ENCODE measurements at regions not wholly inside any gene's neighbourhood (a gene's known extent, or its start where the extent isn't known, plus 50 kb on each side); places are given as distances from the start of the nearest gene placed in this dataset.

DNA sequence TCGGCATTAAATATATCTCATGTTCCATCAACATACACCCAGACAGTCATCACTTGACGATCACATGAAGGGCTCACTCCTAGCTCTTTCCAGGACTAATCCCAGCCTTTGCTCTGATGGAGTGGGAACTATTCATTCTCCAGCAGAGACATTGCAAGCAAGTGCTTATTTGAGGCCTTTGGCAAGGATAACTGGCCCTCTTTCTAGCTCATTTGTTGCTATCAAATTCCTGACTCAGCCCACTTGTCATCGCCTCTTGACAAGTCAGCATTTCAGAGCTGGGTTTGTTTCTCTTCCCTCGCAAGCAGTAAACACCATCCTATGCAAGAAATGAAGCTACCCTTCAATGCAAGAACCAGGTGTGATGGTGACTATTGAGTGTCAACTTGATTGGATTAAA, 1165.7 kb upstream of the AUTS2 start:
- no peak for DNase-seq
- intact Hi-C loops (cut with DNase I) = no loop called here
- no peak for ATAC-seq
- Histone ChIP-seq H3K36me3 (no peaks in the 10 kb centered on the region), H3K4me3 (no peak overlapping the region), H3K27ac (no peak overlapping the region), H3K9me3 (no peaks in the 10 kb centered on the region), H3K27me3 (no peaks in the 10 kb centered on the region), H3K4me1 (peaks cover 0 to 7% (median 0%) of the 10 kb centered on the region in 12 donors)
- WGBS, 4 donors = 38 to 49% (median 42%) methylated on average over 4 of the region's 4 CpGs
- TF ChIP-seq POLR2A (IDR thresholded peaks at IDR 0.05) = no peak
- TF ChIP-seq, protein P1, sequence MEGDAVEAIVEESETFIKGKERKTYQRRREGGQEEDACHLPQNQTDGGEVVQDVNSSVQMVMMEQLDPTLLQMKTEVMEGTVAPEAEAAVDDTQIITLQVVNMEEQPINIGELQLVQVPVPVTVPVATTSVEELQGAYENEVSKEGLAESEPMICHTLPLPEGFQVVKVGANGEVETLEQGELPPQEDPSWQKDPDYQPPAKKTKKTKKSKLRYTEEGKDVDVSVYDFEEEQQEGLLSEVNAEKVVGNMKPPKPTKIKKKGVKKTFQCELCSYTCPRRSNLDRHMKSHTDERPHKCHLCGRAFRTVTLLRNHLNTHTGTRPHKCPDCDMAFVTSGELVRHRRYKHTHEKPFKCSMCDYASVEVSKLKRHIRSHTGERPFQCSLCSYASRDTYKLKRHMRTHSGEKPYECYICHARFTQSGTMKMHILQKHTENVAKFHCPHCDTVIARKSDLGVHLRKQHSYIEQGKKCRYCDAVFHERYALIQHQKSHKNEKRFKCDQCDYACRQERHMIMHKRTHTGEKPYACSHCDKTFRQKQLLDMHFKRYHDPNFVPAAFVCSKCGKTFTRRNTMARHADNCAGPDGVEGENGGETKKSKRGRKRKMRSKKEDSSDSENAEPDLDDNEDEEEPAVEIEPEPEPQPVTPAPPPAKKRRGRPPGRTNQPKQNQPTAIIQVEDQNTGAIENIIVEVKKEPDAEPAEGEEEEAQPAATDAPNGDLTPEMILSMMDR (IDR thresholded peaks at IDR 0.05) = no peak

DNA sequence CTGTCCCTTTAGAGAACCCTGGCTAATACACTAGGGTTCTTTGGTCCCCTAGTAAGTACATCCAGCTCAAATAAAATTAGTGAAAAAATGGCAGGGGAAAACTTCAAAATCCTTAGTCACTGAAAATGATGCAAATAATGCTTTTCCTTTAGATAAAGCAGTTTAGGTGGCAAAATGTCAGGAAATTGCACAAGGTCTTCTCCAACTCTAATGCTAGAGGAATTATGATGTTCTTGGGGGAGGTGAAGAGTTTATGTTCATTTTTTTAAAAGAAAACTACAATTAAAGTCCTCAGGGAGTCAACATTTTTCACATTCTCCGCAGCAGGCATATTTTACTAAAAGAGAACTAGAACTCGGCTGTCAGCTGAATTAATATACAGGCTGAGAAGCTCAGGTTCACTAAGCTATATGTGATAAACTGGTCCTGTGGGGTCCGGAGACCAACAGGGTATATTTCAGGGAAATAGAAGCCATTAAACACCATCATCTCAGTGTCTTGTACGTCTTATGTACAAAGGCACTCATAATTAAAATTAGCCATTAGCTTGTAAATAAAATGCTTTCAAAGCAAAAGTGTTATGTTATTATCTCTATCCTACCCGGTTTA, 1164.7 kb upstream of the AUTS2 start:
- H3K4me1 ChIP-seq = peaks cover 0 to 7% (median 0%) of the 10 kb centered on the region in 12 donors
- intact Hi-C loops (cut with DNase I) = no loop called here
- H3K4me3 ChIP-seq = no peak overlapping the region
- no peak for ATAC-seq
- H3K9me3 ChIP-seq = no peaks in the 10 kb centered on the region
- no peak for DNase-seq
- TF ChIP-seq POLR2A (IDR thresholded peaks at IDR 0.05) = no peak
- TF ChIP-seq, protein P1 (IDR thresholded peaks at IDR 0.05) = no peak
- H3K36me3 ChIP-seq = no peaks in the 10 kb centered on the region
- 79 to 83% (median 82%) methylated on average over 5 of the region's 5 CpGs for WGBS, 4 donors
- H3K27me3 ChIP-seq = no peaks in the 10 kb centered on the region
- no peak overlapping the region for H3K27ac ChIP-seq

DNA sequence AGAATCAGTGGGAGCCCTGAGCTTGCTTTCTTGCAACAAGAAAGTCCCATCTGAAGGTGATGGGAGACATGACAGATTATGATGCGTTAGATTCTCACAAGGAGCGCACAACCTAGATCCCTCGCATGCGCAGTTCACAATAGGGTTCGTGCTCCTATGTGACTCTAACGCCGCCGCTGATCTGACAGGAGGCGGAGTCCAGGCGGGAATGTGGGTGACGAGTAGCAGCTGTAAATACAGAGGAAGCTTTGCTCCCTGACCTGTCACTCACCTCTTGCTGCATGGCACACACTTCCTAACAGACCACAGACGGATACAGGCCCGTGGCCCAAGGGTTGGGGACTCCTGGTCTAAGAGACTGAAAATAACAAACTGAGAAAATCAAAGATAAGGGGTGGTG, 1163.4 kb upstream of the AUTS2 start:
- TF ChIP-seq, protein P1 (IDR thresholded peaks at IDR 0.05) = no peak
- no peak for TF ChIP-seq POLR2A (IDR thresholded peaks at IDR 0.05)
- H3K4me3 ChIP-seq = no peak overlapping the region
- intact Hi-C loops (cut with DNase I) = no loop called here
- ATAC-seq (no peak), DNase-seq (no peak)
- 31 to 53% (median 34%) methylated on average over 13 of the region's 13 CpGs for WGBS, 4 donors
- H3K9me3 ChIP-seq = no peaks in the 10 kb centered on the region
- H3K27me3 ChIP-seq = no peaks in the 10 kb centered on the region
- no peak overlapping the region for H3K27ac ChIP-seq
- H3K4me1 ChIP-seq = peaks cover 0 to 7% (median 0%) of the 10 kb centered on the region in 12 donors
- H3K36me3 ChIP-seq = no peaks in the 10 kb centered on the region

DNA sequence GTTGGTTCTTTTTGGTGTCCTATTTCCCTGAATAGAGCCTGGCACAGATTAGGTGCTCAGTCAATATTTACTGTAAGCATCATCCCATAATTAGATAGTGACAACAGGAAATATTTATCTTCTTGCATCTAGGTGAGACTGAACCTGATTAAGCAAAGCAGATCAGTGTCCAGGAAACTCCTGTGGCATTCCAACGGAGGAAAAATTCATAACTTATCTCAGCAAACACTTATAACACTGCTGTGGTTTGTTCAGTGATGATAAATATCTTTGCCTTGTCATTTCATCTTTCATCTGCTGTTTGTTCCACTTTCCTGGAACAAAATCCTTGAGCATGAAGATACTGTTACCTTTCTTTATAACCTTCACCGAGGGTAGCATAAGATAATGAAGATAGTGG, 1160.3 kb upstream of the AUTS2 start:
- H3K27me3 ChIP-seq = no peaks in the 10 kb centered on the region
- no peaks in the 10 kb centered on the region for H3K4me1 ChIP-seq
- ATAC-seq (no peak), DNase-seq (no peak)
- no peak overlapping the region for H3K4me3 ChIP-seq
- TF ChIP-seq, protein P1 (IDR thresholded peaks at IDR 0.05) = no peak
- no peak for TF ChIP-seq POLR2A (IDR thresholded peaks at IDR 0.05)
- intact Hi-C loops (cut with DNase I) = no loop called here
- H3K9me3 ChIP-seq = no peaks in the 10 kb centered on the region
- no peaks in the 10 kb centered on the region for H3K36me3 ChIP-seq
- H3K27ac ChIP-seq = no peak overlapping the region
- 56 to 62% (median 58%) methylated on average over 2 of the region's 2 CpGs for WGBS, 4 donors
